ENCODE measurements at regions not wholly inside any gene's neighbourhood (a gene's known extent, or its start where the extent isn't known, plus 50 kb on each side); places are given as distances from the start of the nearest gene placed in this dataset.
"Not testable (repeated sequence)": the region's sequence is repeated elsewhere in the genome, so short reads cannot be mapped to it uniquely, and the experiment has no call there.

DNA sequence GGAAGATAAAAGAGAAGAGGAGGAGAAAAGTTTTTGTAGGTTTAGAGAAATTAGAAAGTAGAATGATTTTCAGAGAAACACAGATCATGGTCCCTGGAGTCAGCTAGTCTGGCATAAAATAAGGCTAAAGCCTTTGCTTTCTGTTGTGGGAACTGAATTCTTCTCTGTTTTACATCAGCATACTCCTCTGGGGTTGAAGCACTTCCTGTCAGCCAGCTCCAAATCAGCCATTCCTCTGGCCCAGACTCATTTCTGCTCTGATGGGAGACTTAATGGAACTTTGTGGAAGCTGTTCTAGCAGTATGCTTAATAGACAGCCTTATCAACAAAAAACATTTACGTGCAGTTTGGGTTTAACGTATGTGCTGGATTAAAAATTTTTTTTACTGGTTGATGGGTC is 143.2 kb downstream of the HMHB1 start:
- DNase-seq, result peak; percentile 75

- no peak for DNase-seq
Measured at GRCh38 chr5:143957455-143957854, 145.5 kb downstream of the HMHB1 start.

- DNase-seq, result no peak
Measured at GRCh38 chr5:143962201-143962600, 150.2 kb downstream of the HMHB1 start.

DNA sequence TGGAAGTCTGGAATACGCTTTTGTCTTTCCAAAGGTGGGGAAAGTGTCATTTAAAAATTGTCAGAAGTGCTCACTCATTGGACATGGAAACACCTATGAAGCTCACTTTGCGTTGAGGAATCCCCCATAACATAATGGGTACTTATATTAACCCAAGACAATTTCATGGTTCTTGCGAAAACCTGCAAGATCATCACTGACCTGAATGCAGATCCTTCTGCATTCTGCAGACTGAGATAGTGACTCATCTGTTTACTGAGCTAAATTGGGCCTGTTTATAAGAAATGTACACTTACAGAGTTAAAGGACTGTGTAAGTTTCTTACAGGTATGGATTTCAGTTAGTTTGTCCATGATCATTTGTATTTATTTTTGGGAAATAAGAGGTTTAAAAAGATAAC is 153.0 kb downstream of the HMHB1 start:
- DNase-seq, result no peak

- DNase-seq, result peak; percentile 8
Measured at GRCh38 chr5:143966280-143966679, 154.3 kb downstream of the HMHB1 start.

- DNase-seq, result peak; percentile 33
Measured at GRCh38 chr5:143968071-143968878, 156.3 kb downstream of the HMHB1 start.

GRCh38 chr5:143970159-143970558 is 158.2 kb downstream of the HMHB1 start:
- no peak for DNase-seq

DNA sequence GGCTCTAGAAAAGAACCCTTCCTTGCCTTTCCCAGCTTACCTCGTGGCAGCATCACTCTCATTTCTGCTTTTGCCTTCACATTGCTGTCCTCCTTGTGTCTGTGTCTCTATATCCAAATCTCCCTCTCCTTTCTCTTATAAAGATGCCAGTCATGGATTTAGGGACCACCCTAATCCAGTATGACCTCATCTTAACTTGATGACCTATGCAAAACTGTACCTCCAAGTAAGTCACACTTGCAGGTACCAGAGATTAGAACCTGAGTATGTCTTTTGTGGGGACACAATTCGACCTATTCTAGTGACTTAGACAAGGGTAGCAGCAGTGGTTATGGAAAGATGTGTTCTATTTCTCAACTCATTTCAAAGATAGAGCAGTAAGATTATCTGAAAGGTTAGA is 160.1 kb downstream of the HMHB1 start:
- no peak for DNase-seq

- DNase-seq, result no peak
Measured at GRCh38 chr5:143976055-143976454, 164.1 kb downstream of the HMHB1 start.

- DNase-seq, result no peak
Measured at GRCh38 chr5:143977891-143978461, 166.0 kb downstream of the HMHB1 start.

DNA sequence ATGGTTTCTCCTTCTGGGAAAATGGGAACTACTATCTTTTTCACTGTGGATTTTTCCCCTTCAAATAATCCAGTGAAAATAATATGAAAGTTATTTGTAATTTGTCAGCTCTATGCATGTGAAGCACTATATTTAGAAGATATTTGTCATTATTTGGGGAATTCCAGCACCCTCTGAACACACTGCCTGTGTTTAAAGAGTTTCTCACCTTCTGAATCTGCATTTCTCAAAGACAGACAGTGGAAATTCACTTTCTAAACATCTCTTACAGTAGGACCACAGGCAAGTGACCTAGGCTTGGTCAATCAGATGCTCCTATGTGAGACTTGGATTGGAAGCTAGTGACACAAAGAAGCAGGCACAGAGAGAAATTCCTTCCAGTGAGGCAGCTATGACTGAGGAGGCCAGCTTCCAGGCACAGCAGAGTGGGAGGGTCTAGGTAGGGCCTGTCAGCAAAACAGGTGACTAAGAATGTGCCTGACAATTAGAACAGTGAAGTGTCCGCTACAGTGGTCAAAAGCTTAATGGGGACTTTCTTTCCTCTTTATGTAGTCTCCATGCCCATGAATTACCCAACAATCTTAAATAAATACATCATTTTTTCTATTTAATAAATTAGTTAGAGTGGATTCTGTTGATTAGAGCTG is 167.2 kb downstream of the HMHB1 start:
- DNase-seq, result no peak

DNA sequence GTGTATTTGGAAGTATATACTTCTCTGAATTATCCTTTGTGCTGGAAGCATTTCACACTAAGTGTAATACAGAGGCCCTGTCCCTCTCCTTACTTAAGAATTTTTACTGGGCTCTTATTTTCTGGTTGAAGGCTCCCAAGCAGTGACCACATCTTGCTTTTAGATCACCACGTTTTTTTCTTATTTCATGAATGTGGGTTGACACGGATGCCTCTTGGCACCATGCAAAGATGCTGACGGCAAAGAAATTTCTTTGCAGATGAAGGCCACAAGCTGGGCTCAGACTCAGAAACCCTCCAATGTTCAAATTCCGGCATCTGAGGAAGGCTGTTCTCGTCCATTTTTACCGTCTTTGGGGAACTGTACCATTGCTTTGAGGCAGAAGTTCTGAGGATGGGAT is 168.5 kb downstream of the HMHB1 start:
- DNase-seq, result no peak

GRCh38 chr5:143982957-143983356 is 171.0 kb downstream of the HMHB1 start:
- DNase-seq, result not testable (repeated sequence)

GRCh38 chr5:143985832-143986515 is 174.0 kb downstream of the HMHB1 start:
- no peak for DNase-seq

DNA sequence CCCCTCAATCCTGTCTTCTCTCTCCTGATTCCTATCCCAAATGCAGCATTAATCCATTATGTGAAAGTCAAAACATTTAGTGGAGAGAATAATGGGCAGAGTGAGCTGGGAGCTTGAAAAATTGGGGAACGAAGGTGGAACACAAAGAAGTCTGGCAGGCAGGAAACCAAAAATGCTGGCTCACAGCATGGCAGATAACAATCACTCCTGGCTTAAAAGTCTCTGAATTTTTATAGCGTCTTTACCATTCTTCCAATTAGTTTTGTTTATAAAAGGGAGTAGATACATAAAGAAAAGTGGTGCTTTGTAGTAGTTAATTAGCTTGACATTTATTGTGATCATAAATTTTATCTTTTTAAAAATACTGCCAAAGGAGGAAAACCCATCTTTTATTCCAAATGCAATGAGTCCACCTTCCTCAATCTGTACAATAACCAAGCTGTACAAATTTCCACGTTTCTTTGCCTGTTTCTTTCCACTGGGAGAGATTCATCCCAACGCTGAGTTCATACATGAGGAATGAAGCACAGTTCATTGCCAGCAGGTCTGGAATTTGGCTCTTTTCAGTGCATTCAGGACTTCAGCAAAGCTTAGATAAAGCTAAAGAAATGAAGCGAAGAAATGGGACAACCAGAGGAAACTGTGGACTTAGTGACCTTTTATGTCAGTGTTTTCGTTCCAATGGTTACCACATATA is 174.7 kb downstream of the HMHB1 start:
- DNase-seq, result peak; percentile 94

DNA sequence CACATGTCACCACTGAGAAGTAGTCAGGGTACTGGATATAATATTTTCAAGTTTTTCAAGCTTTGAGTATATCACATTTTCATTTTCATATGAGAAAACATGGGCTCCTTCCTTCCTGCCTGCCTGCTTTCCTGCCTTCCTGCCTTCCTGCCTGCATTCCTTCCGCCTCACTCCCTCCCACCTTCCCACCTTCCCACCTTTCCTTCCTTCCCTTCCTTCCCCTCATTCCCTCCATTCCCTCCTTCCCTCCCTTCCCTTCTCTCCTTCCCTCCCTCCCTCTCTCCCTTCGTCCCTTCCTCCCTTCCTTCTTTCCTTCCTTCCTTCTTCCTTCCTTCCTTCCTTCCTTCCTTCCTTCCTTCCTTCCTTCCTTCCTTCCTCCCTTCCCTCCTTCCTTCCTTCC is 175.3 kb downstream of the HMHB1 start:
- no peak for DNase-seq

GRCh38 chr5:143987751-143988560 is 176.0 kb downstream of the HMHB1 start:
- DNase-seq, result no peak

- DNase-seq, result peak; percentile 73
Measured at GRCh38 chr5:143992496-143992895, 178.0 kb downstream of the YIPF5 start.

GRCh38 chr5:144002876-144003275 is 167.6 kb downstream of the YIPF5 start:
- DNase-seq, result peak; percentile 30

GRCh38 chr5:144003636-144004035 is 166.8 kb downstream of the YIPF5 start:
- no peak for DNase-seq

GRCh38 chr5:144004146-144004545 is 166.3 kb downstream of the YIPF5 start:
- DNase-seq, result no peak
